GM19238 (cell line): ENCODE measurements at regions not wholly inside any gene's neighbourhood (a gene's known extent, or its start where the extent isn't known, plus 50 kb on each side); places are given as distances from the start of the nearest gene placed in this dataset.

Experiments used
- DNase-seq: peaks from one replicate; pipeline ENCODE4 v3.0.0; 2011; ENCODE audit warnings: low spot score; ENCODE audit not compliant: insufficient read length

DNA sequence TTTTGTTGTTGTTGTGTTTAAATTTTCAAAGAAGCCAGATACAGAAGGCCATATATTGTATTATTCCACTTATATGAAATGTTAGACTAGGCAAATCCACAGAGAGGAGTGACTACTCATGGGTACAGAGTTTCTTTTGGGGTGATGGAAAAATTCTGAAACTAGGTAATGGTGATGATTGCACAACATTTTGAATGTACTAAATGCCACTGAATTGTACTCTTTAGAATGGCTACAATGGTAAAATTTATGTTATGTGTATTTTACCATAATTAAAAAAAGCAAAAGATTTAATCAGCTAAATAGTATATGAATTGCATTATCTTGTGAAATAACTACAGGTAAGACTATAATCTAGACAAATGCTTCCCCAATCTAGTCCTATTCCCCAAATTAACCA lies 733.6 kb upstream of the TMEM132C start:
- no peak for DNase-seq

DNA sequence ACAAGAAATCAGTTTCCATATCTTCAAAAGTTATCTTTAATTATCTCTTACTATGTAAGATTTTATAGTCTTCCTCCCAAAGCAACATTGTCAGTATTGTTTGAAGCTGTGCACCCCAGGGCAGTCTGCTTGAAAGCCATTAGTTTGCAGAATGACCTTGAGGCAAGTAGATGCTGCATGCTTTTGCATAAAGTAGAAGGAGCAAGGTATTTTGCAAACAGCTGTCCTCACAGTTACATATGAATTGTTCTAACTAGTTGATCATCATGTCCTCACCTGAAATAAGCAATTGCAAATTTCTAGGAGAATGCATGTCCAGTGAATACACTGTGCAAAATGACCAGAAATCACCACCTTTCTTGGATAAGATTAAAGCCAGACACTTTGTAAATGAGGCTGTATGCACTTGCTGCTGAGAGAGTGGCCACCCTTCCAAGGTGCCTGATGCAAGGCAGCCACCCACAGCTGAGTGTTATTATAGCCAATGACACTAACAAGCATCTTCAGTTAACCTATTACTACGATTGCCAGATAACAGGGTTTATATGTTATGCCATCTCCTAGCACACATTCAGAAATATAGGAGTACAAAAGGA lies 730.0 kb upstream of the TMEM132C start:
- DNase-seq: no peak

DNA sequence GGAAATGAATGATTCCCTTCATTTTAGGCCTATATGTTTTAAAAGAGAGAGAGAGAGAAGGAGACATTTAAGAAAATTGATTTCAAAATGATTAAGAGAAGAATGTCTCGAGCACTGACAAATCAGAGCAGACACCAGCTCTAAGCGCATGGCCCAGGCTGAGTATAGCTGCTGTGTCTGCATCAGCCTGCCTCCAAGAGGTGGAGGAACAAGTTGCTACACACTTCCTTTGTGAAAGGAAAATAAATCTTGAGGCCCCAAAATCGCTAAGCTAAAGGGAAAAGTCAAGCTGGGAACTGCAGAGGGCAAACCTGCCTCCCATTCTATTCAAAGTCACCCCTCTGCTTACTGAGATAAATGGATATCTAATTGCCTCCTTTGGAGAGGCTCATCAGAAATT lies 728.7 kb upstream of the TMEM132C start:
- no peak for DNase-seq

DNA sequence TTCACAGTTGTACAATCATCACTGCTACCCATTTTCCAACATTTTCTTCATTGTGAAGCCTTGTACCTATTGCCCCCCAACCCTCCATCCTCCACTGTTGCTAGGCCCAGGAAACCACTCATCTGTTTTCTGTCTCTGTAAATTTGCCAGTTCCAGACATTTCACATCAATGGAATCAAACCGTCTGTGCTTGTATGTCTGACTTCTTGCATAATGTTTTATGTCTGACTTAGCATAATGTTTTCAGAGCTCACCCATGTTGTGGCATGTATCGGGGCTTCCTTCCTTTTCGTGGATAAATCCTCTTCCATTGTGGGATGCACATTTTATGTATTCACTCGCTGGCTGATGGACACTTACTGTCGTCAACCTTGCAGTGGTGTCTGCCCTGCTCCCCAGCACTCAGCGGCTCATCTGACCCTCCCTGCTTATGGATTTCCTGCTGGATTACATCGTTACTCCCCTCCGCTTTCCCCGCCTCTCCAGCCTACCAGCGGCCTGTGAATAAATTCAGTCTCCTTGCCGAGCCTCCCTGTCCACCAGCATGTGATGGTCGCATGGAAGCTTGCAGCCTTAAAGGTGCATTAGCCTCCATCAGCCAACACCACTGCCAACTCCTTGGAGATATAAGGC lies 727.6 kb upstream of the TMEM132C start:
- no peak for DNase-seq

DNA sequence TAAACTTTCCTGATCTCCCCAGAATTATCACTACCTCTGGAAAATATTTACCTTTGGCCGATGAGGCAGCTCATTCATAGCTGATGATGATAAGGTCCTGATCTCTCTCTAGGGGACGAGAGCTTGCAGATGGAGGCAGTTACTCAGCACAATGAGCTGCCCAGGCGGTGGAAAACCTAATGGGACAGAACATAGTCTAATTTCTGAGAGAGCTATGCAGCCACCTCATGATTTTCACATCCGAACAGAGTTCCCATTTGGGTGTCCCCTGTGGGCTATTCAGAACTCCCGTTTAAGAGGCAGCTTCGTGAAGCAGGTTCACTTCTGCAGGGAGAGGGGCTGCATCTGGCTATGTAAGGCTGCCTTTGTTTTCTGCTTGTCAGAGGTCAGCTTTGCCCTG lies 724.6 kb upstream of the TMEM132C start:
- no peak for DNase-seq

DNA sequence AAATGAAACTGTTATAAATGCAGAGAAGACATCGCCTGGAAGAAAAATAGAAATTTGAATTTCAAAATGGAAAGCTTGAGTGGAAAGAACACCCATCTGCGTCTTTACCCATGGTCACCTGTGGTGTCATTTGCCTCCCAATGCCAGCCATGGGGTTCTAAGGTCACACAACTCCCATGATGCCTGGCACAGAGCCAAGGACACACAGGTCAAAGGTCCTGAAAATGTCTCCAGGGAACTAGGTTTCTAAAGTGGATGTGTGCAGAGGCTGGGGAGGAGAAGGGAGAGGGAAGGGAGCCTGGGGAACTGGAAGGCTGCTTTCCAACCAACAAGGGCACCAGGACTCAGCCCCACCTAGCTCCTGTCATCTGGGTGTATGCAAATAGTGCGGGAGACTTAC lies 724.0 kb upstream of the TMEM132C start:
- no peak for DNase-seq

DNA sequence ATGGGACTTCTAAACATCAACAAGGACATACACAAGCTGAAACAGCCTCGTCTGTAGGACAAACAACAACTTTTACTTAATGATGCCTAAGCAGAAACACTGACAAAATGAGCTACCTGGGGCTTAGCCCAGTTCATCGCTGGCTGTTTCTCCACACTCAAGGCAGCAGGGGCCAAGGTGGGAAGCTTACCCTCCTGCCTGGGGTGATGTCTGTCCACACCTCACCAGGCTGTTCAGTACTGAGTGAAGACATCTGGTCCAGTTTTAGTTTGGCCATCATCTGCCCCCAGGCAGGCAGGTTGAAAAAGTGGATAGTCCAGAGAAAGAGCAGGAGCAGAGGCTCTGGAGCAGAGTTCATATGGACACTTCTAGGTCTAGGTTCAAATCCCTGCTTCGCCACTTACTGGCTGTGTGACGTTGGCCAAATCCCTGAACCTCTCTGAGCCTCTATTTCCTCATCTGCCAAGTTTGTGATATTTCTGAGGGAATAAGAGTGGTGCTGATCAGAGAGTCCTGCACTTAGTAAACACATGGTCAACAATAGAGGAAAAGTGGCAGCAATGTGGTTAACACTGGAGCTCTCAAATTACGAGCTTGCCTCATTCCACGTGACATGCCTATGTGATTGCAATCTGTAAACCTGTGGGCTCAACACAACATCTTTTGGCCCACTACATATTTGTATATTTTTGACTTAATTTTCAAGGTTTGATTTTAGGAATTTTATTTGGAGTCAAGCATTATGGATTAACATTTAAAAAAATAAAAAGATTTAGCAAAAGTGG lies 720.1 kb upstream of the TMEM132C start:
- DNase-seq: no peak

DNA sequence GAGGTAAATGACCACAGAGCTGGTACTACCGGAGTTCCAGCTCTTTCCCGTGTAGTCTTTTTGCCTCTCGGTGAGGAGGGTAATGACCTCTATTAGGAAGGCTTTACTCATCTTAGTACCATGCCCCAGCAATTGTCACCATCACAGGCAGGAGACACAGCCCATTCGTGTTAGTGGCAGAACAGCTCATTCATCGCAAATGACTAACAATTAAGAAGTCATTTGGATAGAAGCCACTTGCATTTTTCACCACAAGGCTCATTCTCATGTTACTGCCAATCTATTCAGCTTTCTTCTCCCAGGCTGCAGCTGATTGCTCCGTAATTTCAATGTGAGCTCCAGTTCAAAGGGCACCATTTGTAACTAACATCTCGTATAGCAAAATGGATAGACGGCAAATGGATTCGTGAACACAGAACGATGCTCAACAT lies 718.8 kb upstream of the TMEM132C start:
- DNase-seq: no peak

DNA sequence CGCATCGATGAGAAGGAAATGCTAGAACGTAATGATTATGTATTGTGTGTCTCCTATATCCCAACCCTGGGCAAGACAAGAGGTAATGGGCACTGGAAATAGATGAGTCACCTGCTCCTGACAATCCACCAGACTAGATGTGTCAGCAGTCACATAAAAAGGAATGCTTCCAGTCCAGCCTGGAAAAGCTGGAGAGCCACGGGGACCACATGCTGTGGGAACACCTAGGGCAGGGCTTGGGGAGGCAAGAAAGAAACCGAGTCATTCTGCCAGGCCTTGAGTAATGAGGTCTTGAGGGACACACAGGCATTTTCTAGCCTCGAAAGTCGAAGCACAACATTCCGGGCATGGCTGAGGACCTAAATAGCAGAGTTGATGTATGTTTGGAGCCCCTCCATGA lies 716.7 kb upstream of the TMEM132C start:
- DNase-seq: no peak

DNA sequence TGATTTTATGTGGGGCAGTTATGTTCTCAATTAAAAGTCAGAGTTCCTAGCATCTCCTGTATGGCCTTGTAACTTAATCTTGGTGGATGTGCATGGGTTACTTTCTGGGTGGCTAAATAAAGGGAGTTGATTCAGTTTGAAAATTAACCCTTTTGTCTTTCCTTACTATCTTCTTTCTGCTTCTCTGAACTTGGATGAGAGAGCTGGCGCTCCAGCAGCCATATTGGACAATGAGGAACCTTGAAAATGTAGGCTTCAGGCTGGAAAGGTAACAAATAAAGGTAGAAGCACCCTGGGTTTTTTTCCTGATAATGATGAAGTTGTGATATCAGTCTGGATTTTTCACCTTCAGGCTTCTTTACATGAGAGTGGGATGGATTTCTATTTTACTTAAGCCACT lies 714.1 kb upstream of the TMEM132C start:
- DNase-seq: no peak

DNA sequence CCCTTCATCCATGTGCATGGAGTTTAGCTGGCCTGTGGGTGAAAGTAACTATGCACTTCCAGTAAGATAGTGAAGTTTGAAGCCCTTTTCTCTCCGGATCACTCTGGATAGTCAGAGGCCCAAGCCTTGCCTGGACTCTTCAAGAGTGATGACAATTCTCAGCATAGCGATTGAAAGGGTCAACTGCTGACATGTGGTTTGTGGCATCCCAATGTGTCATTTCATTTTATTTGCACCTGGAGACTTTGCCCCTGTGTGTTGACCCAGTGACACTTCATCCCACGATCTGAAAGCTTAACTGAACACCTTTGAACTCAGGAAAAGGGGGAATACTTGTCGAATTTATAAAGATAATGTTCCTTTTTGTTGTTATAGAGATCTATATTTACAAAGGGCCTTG lies 711.9 kb upstream of the TMEM132C start:
- no peak for DNase-seq

DNA sequence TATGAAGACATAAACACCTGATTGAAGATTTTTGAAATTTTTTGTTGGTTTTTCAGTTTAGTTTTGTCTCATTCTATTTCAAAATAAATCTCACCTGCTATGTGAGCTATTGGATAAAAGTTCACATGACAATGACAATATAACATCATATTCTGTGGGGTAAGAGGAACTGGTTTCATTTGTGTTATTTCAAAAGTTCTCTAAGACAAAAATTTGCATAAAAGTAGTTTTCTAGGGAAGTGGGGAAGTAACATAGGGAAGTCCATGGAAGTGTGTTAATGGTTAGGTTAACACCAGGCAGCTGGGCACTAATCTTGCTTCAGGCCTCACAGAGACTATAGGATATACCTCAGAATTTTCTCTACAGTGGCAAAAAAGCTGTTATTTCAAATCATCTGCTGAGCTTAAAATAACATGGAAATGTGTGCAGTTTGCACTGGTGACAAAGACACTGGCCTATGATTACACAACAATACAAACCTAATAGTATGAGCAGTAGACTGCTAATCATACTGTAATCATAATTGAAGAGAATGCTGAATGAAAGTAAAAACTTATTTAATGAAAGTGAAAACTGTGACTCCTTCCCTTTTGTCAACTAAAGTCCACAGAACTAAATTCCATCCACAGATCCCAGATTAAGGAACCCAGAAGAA lies 710.6 kb upstream of the TMEM132C start:
- DNase-seq: no peak

DNA sequence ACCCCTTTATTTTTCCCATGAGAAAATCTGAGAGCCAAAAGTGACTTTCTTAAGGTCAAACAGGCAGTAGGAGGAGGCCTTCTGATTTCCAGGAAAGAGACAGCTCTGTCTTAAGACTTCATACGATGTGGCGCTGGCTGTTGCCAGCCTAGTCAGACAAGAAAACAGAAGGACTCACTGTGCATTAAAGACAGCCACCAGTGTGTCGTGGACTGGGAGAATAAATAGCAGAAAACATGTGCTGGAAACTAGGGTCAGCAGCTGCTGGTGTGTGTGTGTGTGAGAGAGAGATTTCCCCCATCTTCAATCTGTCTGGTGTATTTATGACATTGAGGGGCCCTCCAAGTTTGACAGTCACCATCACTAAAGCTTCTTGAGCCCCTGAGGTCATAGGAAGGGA lies 708.6 kb upstream of the TMEM132C start:
- no peak for DNase-seq

DNA sequence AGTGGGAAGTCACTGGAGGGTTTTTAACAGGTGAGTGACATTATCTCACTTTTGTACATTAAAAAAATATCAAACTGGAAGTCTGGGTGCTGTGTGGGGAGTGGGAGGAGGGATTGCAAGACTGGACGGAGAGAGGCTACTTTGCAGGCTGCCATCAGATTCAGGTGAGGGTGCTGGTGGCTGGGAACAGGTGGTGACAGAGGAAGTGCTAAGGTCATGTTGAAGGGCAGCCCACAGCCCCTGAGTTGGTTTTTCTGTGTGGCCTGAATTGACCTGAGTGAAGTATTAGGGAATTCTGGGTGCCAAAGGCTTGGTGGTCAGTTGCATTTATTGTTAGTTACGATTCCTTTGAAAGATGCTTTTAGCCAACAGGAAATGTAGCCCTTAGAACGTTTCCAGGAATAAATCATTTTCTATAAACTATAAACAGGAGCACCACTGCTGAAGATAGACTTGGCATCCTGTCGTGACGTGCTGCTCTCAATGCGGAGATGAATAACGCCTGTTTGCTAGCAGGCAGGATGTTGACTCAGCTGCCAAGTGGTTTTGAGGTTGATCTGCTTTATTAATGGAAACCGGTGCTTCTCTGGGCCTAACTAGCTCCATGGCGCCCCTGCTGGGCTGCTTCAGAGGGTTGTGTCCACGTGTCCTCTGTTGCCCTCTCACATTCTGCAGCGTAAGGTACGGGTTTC lies 707.5 kb upstream of the TMEM132C start:
- DNase-seq: no peak

DNA sequence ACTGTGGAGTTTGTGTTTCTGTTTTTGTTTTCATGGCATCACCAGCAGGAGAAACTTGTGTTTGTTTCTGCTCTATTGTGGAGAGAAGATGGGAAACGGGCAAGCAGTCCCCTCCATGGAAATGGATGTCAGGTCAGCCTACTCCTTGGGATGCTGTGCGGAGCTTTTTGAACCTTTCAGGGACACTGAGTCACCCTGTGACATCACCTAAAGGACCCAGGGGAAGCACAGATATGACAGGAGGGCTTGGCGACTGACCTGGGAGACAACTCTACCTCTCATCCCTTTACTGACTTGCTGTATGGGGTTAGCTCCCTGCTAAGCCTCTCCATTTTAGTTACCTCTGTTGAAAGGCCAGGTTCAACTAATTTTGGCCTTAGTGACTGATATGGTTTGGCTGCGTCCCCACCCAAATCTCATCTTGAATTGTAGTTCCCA lies 706.9 kb upstream of the TMEM132C start:
- DNase-seq: no peak

DNA sequence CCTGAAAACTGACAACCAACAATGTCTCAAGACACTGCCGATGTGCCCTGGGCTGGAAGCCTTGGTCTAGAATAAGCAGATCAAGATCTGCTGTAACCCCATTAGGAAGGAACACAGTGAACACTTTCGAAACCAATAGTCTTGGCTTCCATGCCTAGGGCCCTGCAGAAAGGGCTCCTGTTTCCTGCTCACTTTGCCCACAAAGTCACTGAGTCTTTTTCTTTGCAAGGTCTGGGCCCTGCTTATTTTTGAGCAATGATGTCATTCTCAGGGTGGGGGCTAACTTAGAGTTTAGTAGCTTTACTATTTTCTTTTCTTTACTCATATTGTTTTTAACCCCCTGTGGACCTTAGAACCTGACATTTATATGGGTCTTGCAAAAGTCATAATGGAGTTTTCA lies 704.2 kb upstream of the TMEM132C start:
- no peak for DNase-seq

DNA sequence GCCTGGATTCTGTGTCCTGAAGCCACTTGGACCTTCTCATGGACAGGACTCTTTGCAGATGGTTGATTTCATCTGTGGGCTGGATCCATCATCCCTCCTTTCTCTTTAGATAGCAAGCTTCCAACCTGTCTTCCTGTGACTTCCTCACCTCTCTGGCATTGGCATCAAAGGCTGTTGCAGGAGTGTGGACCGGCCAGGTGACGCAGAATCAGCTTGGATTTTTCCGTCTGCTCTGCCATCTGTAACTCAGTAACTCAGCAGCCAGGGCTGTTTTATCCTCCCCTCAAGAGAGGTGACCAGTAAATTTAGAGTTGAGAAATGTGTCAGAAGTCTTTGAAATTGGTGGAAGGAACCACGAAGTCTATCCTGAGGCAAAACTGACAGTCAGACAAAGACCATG lies 701.7 kb upstream of the TMEM132C start:
- no peak for DNase-seq

DNA sequence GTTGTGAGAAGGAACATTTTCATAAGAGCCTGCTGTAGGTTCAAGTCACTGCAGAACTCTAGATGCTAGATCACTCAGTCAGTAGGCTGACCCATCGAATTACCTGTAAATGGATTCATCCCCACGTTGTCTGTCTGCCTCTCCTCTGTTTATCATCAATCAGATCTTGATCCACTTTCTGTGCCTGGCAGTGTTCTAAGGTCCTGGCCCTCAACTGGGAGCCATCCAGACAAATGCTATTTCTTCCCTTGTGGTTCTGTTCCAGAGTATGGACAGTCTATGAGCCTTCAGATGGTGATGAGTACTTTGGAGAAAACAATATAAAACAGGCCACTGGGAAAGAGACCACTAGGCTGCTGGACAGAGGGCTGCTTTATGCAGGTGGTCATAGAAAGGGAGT lies 699.4 kb upstream of the TMEM132C start:
- no peak for DNase-seq

DNA sequence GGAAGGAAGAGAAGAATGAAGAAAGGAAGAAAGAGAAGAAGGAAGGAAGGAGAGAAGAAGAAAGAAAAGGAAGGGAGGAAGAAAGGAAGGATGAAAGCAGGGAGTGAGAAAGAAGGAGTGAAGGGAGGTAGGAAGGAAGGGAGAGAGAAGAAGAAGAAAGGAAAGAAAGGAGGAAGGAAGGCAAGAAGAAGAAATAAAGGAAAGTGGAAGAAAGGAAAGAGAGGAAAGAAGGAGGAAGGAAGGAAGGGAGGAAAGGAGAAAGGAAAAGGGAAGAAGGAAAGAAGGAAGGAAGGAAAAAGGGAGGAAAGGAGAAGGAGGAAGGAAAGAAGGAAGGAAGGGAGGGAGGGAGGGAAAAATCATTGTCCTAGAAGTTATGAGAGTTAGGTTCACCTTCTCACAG lies 696.6 kb upstream of the TMEM132C start:
- DNase-seq: no peak

DNA sequence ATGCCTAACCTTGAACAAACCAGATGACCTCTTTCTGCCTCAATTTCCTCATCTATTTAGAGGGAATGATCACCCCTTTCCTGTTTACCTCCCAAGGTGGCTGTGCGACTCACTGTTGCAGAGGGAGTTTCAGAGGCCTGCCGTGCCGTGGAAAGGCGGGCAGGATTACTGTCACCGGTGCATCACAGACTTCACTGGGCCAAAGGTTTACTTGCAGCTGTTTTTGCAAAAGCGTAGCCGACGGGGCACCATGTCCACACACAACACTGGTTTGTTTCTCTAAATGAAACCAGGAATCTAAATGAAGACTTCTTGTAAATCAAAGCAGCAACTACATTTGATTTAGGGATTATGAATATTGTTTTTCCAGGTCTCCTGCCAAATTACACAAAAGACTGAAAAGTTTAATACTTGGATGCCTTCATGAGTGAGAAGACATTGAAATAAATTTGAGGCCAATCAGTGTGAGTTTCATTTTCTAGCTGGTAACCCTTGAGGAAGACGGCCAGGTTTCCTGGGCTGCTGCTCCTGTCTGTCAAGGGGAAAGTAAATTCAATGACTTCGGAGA lies 696.1 kb upstream of the TMEM132C start:
- DNase-seq: no peak

DNA sequence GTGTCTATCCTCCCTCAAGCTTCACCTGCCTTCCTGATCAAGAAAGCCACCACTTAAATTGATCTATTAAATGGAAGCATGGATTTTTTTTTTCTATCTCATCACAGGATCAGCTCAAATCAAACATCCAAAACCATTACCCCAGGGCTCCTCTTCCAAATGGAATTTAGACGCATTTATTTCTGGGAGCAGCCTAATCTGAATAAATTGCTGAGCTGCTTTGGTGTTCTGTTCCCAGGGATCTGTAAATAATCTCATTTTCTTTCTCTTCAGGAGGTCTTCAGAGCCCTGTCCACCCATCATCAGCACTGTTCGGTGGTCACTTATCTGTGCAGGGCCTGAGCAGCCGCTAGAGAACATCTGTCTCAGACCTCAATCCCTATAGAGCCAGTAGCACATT lies 695.4 kb upstream of the TMEM132C start:
- no peak for DNase-seq
